GM12878 (cell line): ENCODE measurements at regions not wholly inside any gene's neighbourhood (a gene's known extent, or its start where the extent isn't known, plus 50 kb on each side); places are given as distances from the start of the nearest gene placed in this dataset.

Experiments used
- ATAC-seq: fragments of 200-7000 bp; cut with Tn5 transposase; 3 replicates; pipeline ENCODE4 v1.9.1; 2020; ENCODE audit warnings: mild to moderate bottlenecking, moderate library complexity
- BruUV-seq: library from RNA; stranded (reverse); fragments of 400-500 nt; replicated peaks from 2 replicates; lab custom pipeline; 2021; lab: Mats Ljungman, UMichigan
- CTCF ChIA-PET: fragments of 300-600 bp; sonication (Branson Sonifier 250); formaldehyde crosslinking; extraction: SDS; loops from one replicate; lab custom pipeline; 2021; ENCODE audit warnings: inconsistent platforms; lab: Yijun Ruan, JAX
- POLR2A ChIA-PET: fragments of 350-600 bp; formaldehyde crosslinking; extraction: SDS; loops from one replicate; lab custom pipeline; 2021; ENCODE audit warnings: inconsistent platforms; lab: Charles Lee
- RAD21 ChIA-PET: fragments of 300-600 bp; sonication (Branson Sonifier 250); formaldehyde crosslinking; loops from one replicate; lab custom pipeline; 2023; ENCODE audit warnings: antibody characterized with exemption; ENCODE audit not compliant: unreplicated experiment; lab: Charles Lee
- SMC1A ChIA-PET: fragments of 300-600 bp; sonication (Branson Sonifier 250); formaldehyde crosslinking; loops from one replicate; lab custom pipeline; 2023; ENCODE audit not compliant: unreplicated experiment, uncharacterized antibody; lab: Charles Lee
- DNase-seq: peaks from one replicate; pipeline ENCODE4 v3.0.0-alpha.2; 2011; ENCODE audit warnings: low read depth, low spot score
- FAIRE-seq: peaks from 3 replicates; lab custom pipeline; 2011; peaks lifted over from hg19 to GRCh38; lab: Jason Lieb, UNC
- H2AFZ ChIP-seq: 2 replicates; pipeline ENCODE4 v1.6.0; 2011; ENCODE audit warnings: low read depth, low read length, control low read depth; ENCODE audit not compliant: control insufficient read depth
- H3K27ac ChIP-seq: 2 replicates; pipeline ENCODE4 v1.5.1; 2011; ENCODE audit warnings: control low read depth; ENCODE audit not compliant: control insufficient read depth, insufficient read depth
- H3K27me3 ChIP-seq, 2 experiments: replicated peaks in 1 of 2; 2 replicates each; pipeline versions ENCODE4 v1.6.0 to v1.6.1; 2011; ENCODE audit warnings: low read length in 1 of 2; ENCODE audit not compliant: control insufficient read depth in 2 of 2, insufficient read depth in 2 of 2
- H3K36me3 ChIP-seq, 2 experiments: 2 replicates each; pipeline ENCODE4 v1.5.1; 2011; ENCODE audit warnings: low read length in 1 of 2; ENCODE audit not compliant: control insufficient read depth in 2 of 2, insufficient read depth in 2 of 2
- H3K4me1 ChIP-seq: 2 replicates; pipeline ENCODE4 v1.6.1; 2011; ENCODE audit warnings: mild to moderate bottlenecking, low read length, moderate library complexity, mixed read lengths; ENCODE audit not compliant: control insufficient read depth, insufficient read depth
- H3K4me2 ChIP-seq: 2 replicates; pipeline ENCODE4 v1.6.0; 2011; ENCODE audit warnings: control low read depth; ENCODE audit not compliant: control insufficient read depth, insufficient read depth
- H3K4me3 ChIP-seq: fragments of 200-600 bp; sonication (generic); 2 replicates; pipeline ENCODE4 v1.5.1; 2016
- H3K79me2 ChIP-seq: 2 replicates; pipeline ENCODE4 v1.6.0; 2011; ENCODE audit warnings: low read length; ENCODE audit not compliant: control insufficient read depth, insufficient read depth
- H3K9ac ChIP-seq: 2 replicates; pipeline ENCODE4 v1.8.0; 2011; ENCODE audit warnings: low read length, control low read depth, mixed read lengths; ENCODE audit not compliant: control insufficient read depth, insufficient read depth
- H3K9me3 ChIP-seq: replicated peaks from 3 replicates; pipeline ENCODE4 v1.5.1; 2011; ENCODE audit warnings: mild to moderate bottlenecking, low read length; ENCODE audit not compliant: control insufficient read depth, insufficient read depth
- H4K20me1 ChIP-seq: 2 replicates; pipeline ENCODE4 v1.6.0; 2011; ENCODE audit not compliant: control insufficient read depth, insufficient read depth
- CBX5 ChIP-seq: sonication (generic); IDR thresholded peaks from 2 replicates; pipeline ENCODE4 v1.6.1; 2016; ENCODE audit warnings: low read depth, moderate library complexity, mild to moderate bottlenecking, inconsistent platforms
- CREB1 ChIP-seq: IDR thresholded peaks from 2 replicates; pipeline ENCODE4 v1.6.1; 2012; ENCODE audit warnings: low read depth, mild to moderate bottlenecking, inconsistent platforms
- FOXK2 ChIP-seq: fragments of 450-650 bp; IDR thresholded peaks from 2 replicates; pipeline ENCODE4 v1.6.1; 2017; ENCODE audit warnings: mild to moderate bottlenecking, moderate library complexity
- IKZF2 ChIP-seq, 2 experiments: fragments of 450-650 bp; IDR thresholded peaks; 2 replicates each; pipeline ENCODE4 v1.6.1; 2017; ENCODE audit warnings: mild to moderate bottlenecking in 2 of 2, moderate library complexity in 2 of 2
- KDM1A ChIP-seq: fragments of 200-600 bp; sonication (generic); IDR thresholded peaks from 2 replicates; pipeline ENCODE4 v1.6.1; 2016; ENCODE audit warnings: borderline replicate concordance
- NR2F1 ChIP-seq: fragments of 450-650 bp; conservative IDR thresholded peaks from 2 replicates; pipeline ENCODE4 v1.6.1; 2017; ENCODE audit warnings: mild to moderate bottlenecking
- RCOR1 ChIP-seq: conservative IDR thresholded peaks from 2 replicates; pipeline ENCODE4 v1.6.1; 2012; ENCODE audit warnings: low read depth, low read length, improper control_type of control experiment
- SRF ChIP-seq, 2 experiments: IDR thresholded peaks; 2 replicates each; pipeline ENCODE4 v1.6.1; 2011; ENCODE audit warnings: low read depth in 2 of 2, low read length in 2 of 2, mild to moderate bottlenecking in 1 of 2, moderate library complexity in 1 of 2
- TCF7 ChIP-seq: IDR thresholded peaks from 2 replicates; pipeline ENCODE4 v1.6.1; 2014; ENCODE audit warnings: antibody characterized with exemption, borderline replicate concordance
- WGBS: methylation state at CpG from one replicate; pipeline ENCODE4 v1.1.6; 2016; ENCODE audit warnings: low lambda C conversion rate; ENCODE audit not compliant: insufficient replicate concordance, insufficient coverage; ENCODE audit errors: missing lambda C conversion rate; 5-methylcytosine and 5-hydroxymethylcytosine counted together
- in situ Hi-C: fragments of 300-500 bp; cut with MboI; formaldehyde crosslinking; loops from 9 replicates; pipeline ENCODE4 v1.14.3; 2018; ENCODE audit warnings: mixed read lengths
- intact Hi-C: fragments of 100-400 bp; cut with micrococcal nuclease; formaldehyde crosslinking; loops from one replicate; pipeline ENCODE4 v1.14.2; 2022; ENCODE audit not compliant: unreplicated experiment
- TF ChIP-seq, protein P1 (sequence below): IDR thresholded peaks from 2 replicates; pipeline ENCODE4 v1.6.1; 2012; ENCODE audit warnings: improper control_type of control experiment, low read depth, low read length; ENCODE audit not compliant: insufficient replicate concordance
- TF ChIP-seq, protein P2 (sequence below): IDR thresholded peaks from 2 replicates; pipeline ENCODE4 v1.6.1; 2011; ENCODE audit warnings: mild to moderate bottlenecking, low read depth, low read length, moderate library complexity; ENCODE audit not compliant: insufficient replicate concordance
- TF ChIP-seq, protein P3 (sequence below): IDR thresholded peaks from 2 replicates; pipeline ENCODE4 v1.6.1; 2011; ENCODE audit warnings: borderline replicate concordance, low read depth, mild to moderate bottlenecking, moderate library complexity, low read length; ENCODE audit not compliant: insufficient read depth, poor library complexity, severe bottlenecking
- TF ChIP-seq, protein P4 (sequence below): IDR thresholded peaks from 2 replicates; pipeline ENCODE4 v1.6.1; 2011; ENCODE audit warnings: low read depth, mild to moderate bottlenecking, low read length, moderate library complexity, borderline replicate concordance; ENCODE audit errors: extremely low read depth

DNA sequence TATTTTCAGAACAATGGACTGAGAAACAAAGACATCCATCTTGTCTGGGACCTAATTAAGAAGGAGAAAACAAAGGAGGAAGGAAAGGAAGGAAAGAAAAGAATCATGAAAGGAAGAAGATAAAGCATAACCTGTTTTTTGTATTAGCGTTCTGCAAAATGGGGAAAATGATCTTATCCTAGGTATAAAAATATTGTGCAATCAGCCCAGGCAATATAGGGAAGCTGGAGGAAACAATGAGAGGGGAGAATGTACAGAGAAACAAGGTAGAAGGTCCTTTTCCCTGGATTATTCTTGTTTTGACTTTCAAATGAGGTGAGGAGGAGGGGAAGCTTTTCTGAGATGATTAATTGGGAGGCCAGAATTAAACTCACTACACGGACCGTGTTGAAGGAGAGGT lies 177.9 kb downstream of the COX7C start:
- Histone ChIP-seq H3K9ac (no peak overlapping the region), H4K20me1 (no peaks in the 10 kb centered on the region), H3K27me3 (no peaks in the 10 kb centered on the region), H3K4me3 (no peak overlapping the region), H3K9me3 (no peaks in the 10 kb centered on the region), H2AFZ (no peak overlapping the region), H3K4me1 (no peaks in the 10 kb centered on the region), H3K27ac (no peak overlapping the region), H3K36me3 (no peaks in the 10 kb centered on the region), H3K4me2 (no peak overlapping the region), H3K79me2 (no peaks in the 10 kb centered on the region)
- ChIA-PET RAD21 (no interaction called here), POLR2A (no interaction called here), SMC1A (no interaction called here), CTCF (no interaction called here)
- in situ Hi-C loops, result no loop called here
- FAIRE-seq (no peak), ATAC-seq (no peak), DNase-seq (no peak)
- TF ChIP-seq CREB1 (no peak), SRF (IDR thresholded peaks at IDR 0.05; ENCODE audit: low read depth in 2 of 2, low read length in 2 of 2) (no peak), TCF7 (no peak), KDM1A (no peak), IKZF2 (IDR thresholded peaks at IDR 0.05) (no peak), RCOR1 (no peak), FOXK2 (no peak), NR2F1 (no peak), CBX5 (no peak)
- TF ChIP-seq, protein P1, sequence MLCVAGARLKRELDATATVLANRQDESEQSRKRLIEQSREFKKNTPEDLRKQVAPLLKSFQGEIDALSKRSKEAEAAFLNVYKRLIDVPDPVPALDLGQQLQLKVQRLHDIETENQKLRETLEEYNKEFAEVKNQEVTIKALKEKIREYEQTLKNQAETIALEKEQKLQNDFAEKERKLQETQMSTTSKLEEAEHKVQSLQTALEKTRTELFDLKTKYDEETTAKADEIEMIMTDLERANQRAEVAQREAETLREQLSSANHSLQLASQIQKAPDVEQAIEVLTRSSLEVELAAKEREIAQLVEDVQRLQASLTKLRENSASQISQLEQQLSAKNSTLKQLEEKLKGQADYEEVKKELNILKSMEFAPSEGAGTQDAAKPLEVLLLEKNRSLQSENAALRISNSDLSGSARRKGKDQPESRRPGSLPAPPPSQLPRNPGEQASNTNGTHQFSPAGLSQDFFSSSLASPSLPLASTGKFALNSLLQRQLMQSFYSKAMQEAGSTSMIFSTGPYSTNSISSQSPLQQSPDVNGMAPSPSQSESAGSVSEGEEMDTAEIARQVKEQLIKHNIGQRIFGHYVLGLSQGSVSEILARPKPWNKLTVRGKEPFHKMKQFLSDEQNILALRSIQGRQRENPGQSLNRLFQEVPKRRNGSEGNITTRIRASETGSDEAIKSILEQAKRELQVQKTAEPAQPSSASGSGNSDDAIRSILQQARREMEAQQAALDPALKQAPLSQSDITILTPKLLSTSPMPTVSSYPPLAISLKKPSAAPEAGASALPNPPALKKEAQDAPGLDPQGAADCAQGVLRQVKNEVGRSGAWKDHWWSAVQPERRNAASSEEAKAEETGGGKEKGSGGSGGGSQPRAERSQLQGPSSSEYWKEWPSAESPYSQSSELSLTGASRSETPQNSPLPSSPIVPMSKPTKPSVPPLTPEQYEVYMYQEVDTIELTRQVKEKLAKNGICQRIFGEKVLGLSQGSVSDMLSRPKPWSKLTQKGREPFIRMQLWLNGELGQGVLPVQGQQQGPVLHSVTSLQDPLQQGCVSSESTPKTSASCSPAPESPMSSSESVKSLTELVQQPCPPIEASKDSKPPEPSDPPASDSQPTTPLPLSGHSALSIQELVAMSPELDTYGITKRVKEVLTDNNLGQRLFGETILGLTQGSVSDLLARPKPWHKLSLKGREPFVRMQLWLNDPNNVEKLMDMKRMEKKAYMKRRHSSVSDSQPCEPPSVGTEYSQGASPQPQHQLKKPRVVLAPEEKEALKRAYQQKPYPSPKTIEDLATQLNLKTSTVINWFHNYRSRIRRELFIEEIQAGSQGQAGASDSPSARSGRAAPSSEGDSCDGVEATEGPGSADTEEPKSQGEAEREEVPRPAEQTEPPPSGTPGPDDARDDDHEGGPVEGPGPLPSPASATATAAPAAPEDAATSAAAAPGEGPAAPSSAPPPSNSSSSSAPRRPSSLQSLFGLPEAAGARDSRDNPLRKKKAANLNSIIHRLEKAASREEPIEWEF, result no peak
- TF ChIP-seq, protein P2, sequence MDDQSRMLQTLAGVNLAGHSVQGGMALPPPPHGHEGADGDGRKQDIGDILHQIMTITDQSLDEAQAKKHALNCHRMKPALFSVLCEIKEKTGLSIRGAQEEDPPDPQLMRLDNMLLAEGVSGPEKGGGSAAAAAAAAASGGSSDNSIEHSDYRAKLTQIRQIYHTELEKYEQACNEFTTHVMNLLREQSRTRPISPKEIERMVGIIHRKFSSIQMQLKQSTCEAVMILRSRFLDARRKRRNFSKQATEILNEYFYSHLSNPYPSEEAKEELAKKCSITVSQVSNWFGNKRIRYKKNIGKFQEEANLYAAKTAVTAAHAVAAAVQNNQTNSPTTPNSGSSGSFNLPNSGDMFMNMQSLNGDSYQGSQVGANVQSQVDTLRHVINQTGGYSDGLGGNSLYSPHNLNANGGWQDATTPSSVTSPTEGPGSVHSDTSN, result no peak
- TF ChIP-seq, protein P3, sequence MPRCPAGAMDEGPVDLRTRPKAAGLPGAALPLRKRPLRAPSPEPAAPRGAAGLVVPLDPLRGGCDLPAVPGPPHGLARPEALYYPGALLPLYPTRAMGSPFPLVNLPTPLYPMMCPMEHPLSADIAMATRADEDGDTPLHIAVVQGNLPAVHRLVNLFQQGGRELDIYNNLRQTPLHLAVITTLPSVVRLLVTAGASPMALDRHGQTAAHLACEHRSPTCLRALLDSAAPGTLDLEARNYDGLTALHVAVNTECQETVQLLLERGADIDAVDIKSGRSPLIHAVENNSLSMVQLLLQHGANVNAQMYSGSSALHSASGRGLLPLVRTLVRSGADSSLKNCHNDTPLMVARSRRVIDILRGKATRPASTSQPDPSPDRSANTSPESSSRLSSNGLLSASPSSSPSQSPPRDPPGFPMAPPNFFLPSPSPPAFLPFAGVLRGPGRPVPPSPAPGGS, result no peak
- TF ChIP-seq, protein P4, sequence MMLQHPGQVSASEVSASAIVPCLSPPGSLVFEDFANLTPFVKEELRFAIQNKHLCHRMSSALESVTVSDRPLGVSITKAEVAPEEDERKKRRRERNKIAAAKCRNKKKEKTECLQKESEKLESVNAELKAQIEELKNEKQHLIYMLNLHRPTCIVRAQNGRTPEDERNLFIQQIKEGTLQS, result no peak
- 44% methylated on average over 3 of the region's 3 CpGs for WGBS
- no TSS peak for BruUV-seq
- intact Hi-C loops, result no loop called here
